Loucy (cell line): ENCODE measurements at regions not wholly inside any gene's neighbourhood (a gene's known extent, or its start where the extent isn't known, plus 50 kb on each side); places are given as distances from the start of the nearest gene placed in this dataset.

Experiments
- EZH2phosphoT487 ChIP-seq: fragments of 200-600 bp; IDR thresholded peaks from 2 replicates; pipeline ENCODE4 v1.6.1; 2018; ENCODE audit warnings: antibody characterized with exemption, mild to moderate bottlenecking, moderate library complexity, borderline replicate concordance
- TF ChIP-seq, protein P1 (sequence below): fragments of 200-600 bp; sonication (generic); conservative IDR thresholded peaks from 2 replicates; pipeline ENCODE4 v1.5.1; 2014; ENCODE audit warnings: mild to moderate bottlenecking, antibody characterized with exemption, low read length

DNA sequence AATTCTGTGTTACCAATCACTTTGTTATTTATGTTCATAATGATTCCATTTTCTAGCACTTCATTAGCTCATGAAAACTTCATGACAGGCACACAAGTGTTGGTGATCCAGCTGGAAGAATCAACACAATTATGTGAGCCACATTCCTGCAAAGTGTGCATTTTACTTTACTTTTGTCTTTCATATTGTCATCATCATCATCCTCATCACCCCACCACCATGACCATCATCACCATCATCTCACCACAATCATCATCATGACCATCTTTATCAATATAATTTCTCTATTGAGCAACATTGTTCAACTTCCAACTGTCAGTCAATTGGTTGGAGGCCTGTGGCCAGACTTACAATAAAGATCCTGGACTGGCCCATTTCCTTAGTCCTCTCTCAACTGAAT, 159.4 kb upstream of the PRSS16 start:
- TF ChIP-seq, protein P1, sequence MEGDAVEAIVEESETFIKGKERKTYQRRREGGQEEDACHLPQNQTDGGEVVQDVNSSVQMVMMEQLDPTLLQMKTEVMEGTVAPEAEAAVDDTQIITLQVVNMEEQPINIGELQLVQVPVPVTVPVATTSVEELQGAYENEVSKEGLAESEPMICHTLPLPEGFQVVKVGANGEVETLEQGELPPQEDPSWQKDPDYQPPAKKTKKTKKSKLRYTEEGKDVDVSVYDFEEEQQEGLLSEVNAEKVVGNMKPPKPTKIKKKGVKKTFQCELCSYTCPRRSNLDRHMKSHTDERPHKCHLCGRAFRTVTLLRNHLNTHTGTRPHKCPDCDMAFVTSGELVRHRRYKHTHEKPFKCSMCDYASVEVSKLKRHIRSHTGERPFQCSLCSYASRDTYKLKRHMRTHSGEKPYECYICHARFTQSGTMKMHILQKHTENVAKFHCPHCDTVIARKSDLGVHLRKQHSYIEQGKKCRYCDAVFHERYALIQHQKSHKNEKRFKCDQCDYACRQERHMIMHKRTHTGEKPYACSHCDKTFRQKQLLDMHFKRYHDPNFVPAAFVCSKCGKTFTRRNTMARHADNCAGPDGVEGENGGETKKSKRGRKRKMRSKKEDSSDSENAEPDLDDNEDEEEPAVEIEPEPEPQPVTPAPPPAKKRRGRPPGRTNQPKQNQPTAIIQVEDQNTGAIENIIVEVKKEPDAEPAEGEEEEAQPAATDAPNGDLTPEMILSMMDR: no peak
- no peak for TF ChIP-seq EZH2phosphoT487
